ENCODE measurements at regions not wholly inside any gene's neighbourhood (a gene's known extent, or its start where the extent isn't known, plus 50 kb on each side); places are given as distances from the start of the nearest gene placed in this dataset.

DNA sequence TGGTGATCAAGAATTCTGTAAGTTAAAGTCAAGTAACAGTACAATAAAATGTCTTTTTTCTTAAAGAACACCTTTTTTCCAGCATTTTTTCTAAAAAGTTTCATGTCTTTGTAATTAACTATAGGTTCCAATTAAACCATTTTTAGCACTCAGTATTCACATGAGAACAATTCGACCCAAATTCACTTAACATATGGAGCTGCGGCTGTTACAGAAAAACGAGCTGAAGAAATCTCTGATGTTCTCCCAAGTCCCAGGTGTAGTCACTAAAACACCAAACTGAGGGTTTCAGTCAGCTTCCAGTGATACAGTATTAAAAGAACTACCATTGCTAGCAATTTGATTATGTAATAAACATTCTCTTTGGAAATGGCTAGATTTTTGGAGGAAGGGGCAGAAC is 117.6 kb downstream of the TNFSF13B start:
- Histone ChIP-seq H3K27me3 (no peaks in the 10 kb centered on the region), H3K4me3 (no peak overlapping the region), H3K4me1 (no peaks in the 10 kb centered on the region), H3K9me3 (no peaks in the 10 kb centered on the region), H3K27ac (no peak overlapping the region), H3K36me3 (no peaks in the 10 kb centered on the region)
- intact Hi-C loops (cut with DNase I; ENCODE audit: low total_unique reads): no loop called here
- TF ChIP-seq, protein P1, sequence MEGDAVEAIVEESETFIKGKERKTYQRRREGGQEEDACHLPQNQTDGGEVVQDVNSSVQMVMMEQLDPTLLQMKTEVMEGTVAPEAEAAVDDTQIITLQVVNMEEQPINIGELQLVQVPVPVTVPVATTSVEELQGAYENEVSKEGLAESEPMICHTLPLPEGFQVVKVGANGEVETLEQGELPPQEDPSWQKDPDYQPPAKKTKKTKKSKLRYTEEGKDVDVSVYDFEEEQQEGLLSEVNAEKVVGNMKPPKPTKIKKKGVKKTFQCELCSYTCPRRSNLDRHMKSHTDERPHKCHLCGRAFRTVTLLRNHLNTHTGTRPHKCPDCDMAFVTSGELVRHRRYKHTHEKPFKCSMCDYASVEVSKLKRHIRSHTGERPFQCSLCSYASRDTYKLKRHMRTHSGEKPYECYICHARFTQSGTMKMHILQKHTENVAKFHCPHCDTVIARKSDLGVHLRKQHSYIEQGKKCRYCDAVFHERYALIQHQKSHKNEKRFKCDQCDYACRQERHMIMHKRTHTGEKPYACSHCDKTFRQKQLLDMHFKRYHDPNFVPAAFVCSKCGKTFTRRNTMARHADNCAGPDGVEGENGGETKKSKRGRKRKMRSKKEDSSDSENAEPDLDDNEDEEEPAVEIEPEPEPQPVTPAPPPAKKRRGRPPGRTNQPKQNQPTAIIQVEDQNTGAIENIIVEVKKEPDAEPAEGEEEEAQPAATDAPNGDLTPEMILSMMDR (IDR thresholded peaks at IDR 0.05): no peak
- DNase-seq: no peak

DNA sequence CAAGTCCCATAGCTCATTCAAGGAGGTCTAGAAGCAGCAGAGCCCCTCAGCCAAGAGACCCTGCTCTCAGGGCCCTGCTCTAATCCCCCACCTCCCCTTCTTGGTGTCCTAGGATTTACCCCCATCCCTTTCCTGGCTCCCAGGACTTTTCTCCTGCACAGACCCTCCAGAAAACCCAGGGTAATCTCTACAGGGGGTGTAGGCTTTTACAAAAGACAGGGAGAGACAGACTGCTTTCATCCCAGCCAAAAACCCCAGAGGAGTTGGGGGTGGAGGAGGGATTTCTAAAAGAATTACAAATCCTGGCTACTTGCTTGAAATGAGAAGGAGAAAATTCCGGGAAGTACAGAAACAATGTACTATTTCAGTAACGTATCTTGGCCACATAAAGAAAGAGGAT is 133.3 kb downstream of the TNFSF13B start:
- H3K4me1 ChIP-seq: no peaks in the 10 kb centered on the region
- no peaks in the 10 kb centered on the region for H3K36me3 ChIP-seq
- H3K4me3 ChIP-seq: no peak overlapping the region
- TF ChIP-seq, protein P1 (IDR thresholded peaks at IDR 0.05): no peak
- no peak for DNase-seq
- H3K9me3 ChIP-seq: no peaks in the 10 kb centered on the region
- no peaks in the 10 kb centered on the region for H3K27me3 ChIP-seq
- no peak overlapping the region for H3K27ac ChIP-seq
- intact Hi-C loops (cut with DNase I; ENCODE audit: low total_unique reads): no loop called here

DNA sequence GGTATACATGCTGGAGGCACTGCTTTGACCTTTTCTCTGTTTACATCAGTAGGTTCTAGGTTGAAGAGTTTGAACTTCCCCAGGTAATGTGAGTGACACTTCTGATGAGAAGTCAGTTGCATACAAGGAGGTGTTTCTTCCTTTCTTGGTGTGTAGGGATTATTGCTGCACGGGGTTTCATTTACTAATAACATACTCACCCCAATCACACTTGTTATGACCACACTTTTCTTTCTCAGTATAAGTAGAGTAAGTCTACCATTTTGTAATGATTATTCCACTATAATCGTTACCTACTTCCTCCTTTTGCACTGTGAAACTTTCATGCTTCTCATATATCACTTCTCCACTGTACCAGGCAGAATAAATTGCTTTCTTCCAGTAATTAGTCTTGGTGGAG is 138.0 kb downstream of the TNFSF13B start:
- no peak overlapping the region for H3K4me3 ChIP-seq
- TF ChIP-seq, protein P1 (IDR thresholded peaks at IDR 0.05): no peak

DNA sequence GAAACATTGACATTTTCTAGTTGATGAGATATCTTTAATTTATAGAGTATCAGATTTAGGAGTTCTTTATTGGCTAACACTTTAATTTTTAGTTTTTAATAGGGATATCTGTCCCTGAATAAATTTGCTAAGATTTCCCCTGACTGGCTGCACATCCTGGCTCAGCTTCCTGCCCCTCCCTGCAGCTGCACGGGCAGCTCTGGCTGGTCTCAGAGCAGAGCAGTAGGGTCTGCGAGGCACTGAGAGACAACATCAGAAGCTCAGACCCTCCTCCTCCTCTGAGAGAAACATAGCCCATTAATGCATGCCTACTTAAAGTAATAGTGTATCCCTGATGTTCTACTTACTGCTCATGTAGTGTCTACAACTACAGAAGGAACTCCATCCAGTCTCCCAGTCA is 139.2 kb downstream of the TNFSF13B start:
- intact Hi-C loops (cut with DNase I; ENCODE audit: low total_unique reads): no loop called here
- DNase-seq: no peak
- H3K27ac ChIP-seq: no peak overlapping the region
- no peak overlapping the region for H3K4me3 ChIP-seq
- H3K36me3 ChIP-seq: no peaks in the 10 kb centered on the region
- H3K27me3 ChIP-seq: no peaks in the 10 kb centered on the region
- no peaks in the 10 kb centered on the region for H3K4me1 ChIP-seq
- TF ChIP-seq, protein P1 (IDR thresholded peaks at IDR 0.05): no peak
- H3K9me3 ChIP-seq: no peaks in the 10 kb centered on the region

More for the DNA sequence above, 138.0 kb downstream of the TNFSF13B start:
- no peaks in the 10 kb centered on the region for H3K4me1 ChIP-seq
- no peaks in the 10 kb centered on the region for H3K36me3 ChIP-seq
- intact Hi-C loops (cut with DNase I; ENCODE audit: low total_unique reads): no loop called here
- H3K27me3 ChIP-seq: no peaks in the 10 kb centered on the region
- DNase-seq: no peak
- no peaks in the 10 kb centered on the region for H3K9me3 ChIP-seq
- no peak overlapping the region for H3K27ac ChIP-seq

DNA sequence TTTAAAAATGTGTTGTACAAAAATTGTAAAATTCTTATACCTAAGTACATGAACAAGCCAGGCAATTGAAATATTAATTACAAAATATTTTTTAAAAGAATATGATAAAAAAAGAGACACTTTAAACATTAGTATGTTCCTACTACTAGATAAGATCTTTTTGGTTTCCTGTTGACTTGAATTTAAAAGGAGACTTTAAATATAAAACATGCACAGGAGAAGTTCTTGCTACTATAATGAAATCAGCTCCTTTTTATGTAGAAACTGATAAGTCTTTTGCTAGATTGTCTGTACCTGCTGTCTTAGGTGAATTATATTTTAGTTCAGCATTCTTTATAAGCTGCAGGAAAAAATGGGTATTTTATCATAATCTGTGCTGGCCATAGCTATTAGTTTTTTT is 140.2 kb downstream of the TNFSF13B start:
- Histone ChIP-seq H3K9me3 (no peaks in the 10 kb centered on the region), H3K27ac (no peak overlapping the region), H3K4me3 (no peak overlapping the region), H3K36me3 (no peaks in the 10 kb centered on the region), H3K27me3 (no peaks in the 10 kb centered on the region), H3K4me1 (no peaks in the 10 kb centered on the region)
- TF ChIP-seq, protein P1 (IDR thresholded peaks at IDR 0.05): no peak
- intact Hi-C loops (cut with DNase I; ENCODE audit: low total_unique reads): no loop called here
- DNase-seq: no peak

DNA sequence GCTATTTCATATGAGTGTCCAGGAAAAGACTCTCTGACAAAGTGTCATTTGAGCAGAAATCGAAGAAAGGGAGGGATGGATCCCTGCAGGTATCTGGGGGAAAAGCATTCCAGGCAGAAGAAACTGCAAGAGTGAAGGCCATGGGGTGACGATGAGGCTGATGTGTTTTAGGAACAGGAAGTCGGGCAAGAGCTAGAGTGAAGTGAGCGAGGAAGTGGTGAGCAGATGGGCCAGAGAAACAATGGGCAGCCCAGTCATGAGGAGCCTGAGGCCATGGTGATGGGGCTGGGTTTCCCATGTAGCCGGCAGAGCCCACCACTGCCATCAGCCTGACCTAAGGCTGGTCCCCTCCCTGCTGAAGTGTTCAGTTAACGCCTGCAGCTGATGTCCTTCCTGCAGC is 150.2 kb downstream of the TNFSF13B start:
- Histone ChIP-seq H3K27me3 (no peaks in the 10 kb centered on the region), H3K27ac (no peak overlapping the region), H3K36me3 (no peaks in the 10 kb centered on the region), H3K4me3 (no peak overlapping the region), H3K4me1 (no peaks in the 10 kb centered on the region), H3K9me3 (no peaks in the 10 kb centered on the region)
- intact Hi-C loops (cut with DNase I; ENCODE audit: low total_unique reads): no loop called here
- TF ChIP-seq, protein P1 (IDR thresholded peaks at IDR 0.05): no peak
- no peak for DNase-seq

Measured in tibial artery (tissue), 4 donors.